ENCODE measurements at regions not wholly inside any gene's neighbourhood (a gene's known extent, or its start where the extent isn't known, plus 50 kb on each side); places are given as distances from the start of the nearest gene placed in this dataset.

DNA sequence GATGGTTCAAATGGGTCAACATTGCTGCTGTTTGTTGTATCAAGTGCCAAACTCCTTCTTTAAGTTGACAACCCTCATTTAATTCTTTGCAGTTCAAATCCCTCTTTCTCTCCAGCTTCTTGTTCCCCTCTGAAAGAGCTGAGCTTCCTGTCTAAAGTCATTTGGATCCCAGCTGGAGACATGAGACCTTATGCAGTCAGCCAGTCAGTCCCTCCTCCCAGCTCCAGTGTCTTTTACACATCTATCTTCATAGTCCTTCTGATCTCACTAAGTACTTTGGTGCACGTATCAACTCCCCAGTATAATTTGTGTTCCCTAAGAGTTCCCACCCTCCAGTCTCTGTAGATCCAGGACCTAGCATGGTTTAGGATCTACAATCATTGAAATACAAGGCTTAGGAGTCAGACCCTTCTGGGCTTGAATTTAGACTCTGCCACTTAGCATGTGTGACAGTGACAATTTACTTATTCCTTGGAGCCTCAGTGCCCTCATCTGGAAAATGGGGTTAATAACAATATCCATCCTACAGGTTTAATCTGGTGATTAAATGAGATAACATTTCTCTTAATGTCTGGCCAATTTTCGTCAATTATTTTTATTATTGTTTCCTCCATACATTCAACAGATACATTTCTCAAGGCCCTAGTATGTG, 102.8 kb upstream of the SEMA6D start:
- DNase-seq, result no peak

DNA sequence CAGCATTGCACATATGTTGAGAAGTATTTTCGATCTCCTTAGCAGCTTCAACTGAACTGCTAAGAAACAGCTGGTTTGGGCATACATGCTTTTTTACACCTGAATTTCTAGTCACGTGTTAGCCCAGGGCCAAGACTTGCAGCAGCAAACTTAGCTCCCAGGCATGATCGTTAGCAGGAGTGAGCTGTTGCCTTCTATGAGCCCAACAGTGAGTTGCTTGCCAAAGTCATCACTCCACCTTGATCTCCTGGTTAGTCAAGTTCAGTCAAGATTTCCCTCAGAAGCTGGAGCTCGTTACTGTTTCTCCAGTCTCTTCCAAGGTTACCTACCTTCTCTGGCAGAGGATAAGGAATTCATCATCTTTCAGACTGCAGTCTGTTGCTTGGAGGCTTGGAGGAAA, 100.4 kb upstream of the SEMA6D start:
- no peak for DNase-seq

GRCh38 chr15:47618241-47618640, 99.1 kb upstream of the SEMA6D start:
- no peak for DNase-seq

DNA sequence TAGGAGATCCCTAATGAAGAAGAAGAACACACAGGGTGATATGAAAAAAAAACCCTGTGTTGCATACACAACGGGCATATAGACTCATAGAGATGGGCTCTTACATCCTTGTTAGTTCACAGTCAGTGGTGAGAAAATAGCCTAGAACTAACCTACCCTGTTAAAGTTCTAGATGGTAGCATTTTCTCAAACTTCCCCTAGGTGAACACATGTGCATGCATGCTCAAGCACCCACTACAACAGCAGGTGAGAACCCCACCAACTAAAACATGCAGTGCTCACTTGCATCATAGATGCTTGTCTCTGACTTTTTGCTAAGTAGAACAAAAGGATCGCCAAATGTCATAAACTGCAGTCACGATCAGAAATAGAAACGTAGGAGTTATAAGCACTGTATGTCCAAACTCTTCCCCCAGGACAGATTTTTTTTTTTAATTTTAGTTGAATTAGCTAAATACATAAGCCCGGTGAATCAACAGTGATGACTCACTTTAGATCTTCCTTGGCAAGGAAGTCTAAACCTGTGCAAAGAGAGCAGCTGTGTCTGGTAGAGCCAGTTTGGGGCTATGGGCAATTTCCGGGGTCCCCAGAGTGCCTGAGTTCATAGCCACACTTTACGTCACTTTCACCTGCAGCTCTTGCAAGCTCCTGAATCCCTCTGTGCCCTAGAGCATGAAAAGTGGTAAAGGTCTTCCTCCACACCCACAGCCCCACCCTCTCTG, 96.2 kb upstream of the SEMA6D start:
- DNase-seq, result no peak

- DNase-seq, result no peak
Measured at GRCh38 chr15:47622055-47622454, 95.2 kb upstream of the SEMA6D start.

DNA sequence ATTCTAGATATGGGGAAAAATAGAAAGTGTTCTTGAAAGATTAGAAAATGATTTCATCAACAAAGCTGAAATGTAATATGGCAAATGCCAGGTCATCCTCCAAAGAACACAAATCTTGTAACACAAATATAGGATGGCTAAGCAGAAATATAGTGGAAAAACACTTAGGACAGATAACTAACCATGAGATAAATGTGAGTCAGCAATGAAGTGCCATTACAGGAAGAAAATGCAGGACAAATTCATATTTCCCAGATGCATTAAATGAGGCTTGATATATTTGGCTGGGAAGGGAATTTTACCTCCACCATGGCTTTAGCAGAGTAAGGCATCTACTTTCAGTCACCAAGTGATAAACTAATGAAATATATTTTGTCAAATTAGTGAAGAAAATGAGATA, 92.8 kb upstream of the SEMA6D start:
- DNase-seq, result no peak

DNA sequence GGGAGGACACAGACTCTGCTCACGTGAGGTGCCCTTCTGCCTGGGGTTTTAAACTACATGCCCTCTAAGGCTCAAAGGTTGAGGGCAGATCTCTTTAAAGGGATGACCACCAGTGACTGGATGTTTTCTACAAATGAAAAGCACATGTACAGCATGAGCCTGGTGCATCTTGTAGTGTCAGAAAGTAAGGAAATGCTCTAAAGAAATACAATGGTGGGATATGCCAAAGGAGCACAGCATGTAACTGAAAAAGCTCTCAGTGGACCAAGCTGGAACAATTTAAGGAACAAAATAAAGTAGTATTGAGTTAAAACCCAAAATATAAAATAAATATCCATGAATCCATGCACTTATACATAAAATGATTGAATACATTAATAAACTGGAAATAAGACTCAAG, 78.3 kb upstream of the SEMA6D start:
- DNase-seq, result no peak

DNA sequence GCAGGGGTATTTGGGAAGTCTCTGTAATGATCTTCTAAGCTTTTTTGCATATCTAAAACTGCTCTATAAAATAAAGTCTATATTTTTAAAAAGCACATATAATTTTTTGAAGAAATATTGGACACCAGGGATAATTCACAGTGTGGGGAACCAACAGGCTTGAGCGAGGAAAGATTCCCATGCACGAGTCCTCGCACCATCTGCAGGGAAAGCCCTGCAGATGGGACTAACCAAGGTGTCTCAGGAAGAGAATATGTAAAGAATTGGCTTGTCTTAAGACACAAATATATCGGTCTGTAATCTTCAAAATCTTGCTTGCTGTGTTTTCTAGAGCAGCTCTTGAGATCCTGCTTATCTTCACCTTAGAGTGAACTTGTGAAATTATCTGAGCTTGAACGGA, 77.2 kb upstream of the SEMA6D start:
- no peak for DNase-seq

DNA sequence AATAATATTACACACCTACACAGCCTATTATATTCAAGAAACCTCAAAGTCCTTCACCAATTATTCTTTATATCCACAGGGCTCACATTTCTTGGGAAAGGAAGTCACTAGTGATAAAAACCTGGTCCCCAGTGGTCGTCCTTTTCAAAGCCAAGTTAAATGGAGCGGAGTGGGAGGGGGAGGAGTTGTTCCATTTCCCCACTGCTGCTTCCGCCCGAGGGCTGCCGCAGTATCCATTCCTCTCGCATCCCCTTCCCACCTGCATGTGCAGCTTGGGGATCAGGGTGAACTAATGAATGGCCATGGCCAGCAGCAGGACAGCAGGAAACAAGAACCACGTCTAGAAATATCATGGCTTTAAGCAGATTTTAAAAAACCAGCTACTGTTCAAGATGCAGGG, 76.4 kb upstream of the SEMA6D start:
- no peak for DNase-seq

DNA sequence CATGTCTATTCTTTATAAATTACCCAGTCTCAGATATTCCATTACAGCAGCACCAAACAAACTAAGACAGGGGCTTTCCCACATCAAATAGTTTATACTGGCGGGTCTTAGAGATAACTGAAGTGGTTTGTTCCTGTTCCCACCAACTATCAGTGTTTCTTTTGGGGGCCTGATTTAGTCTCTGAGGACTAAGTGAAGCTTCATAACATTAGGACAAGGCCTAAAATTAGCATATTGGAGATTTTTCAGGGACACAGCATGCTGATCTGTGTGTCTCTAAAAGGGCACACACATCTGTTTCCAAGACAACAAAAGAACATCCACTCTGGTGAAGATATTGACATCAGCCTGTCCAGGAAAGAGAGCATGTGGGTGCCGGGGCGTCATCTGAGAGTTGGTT, 72.6 kb upstream of the SEMA6D start:
- no peak for DNase-seq

DNA sequence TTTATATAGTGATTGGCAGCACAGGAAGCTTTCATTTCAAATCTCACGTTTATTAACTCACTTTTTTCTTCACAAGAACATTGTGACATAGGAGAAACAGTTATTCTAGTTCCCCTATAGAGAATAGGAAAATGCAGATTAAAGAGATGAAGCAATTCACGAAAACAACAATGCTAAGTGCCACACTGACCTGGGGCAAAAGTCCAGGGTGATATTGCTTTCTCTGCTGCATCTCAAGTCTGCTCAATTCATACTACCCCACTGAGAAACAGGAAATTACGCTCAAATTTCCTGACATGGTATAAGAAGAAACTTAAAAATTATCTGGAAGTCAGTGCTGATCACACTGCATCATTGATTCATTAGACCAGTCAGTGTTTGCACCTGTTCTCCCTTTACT, 66.7 kb upstream of the SEMA6D start:
- no peak for DNase-seq

- no peak for DNase-seq
Measured at GRCh38 chr15:47652328-47652727, 65.0 kb upstream of the SEMA6D start.

DNA sequence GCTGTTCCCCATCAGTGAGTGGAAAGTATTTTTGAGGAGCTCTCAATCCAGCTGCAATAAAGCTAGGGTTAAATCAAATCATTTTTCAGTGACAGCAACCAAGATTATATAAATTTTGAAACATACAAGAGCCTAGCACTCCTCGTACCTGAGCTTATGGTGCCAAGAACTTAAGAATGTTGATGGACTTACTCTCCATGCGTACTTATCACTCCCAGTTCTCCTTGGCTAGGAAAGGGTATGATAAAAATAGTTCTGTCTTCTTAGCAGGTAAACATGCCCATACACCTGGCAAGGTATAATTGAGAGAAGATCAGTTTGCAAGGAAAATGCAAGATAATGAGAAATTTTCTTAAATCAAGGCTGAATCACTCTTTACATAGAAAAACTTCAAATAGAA, 64.5 kb upstream of the SEMA6D start:
- DNase-seq, result no peak

DNA sequence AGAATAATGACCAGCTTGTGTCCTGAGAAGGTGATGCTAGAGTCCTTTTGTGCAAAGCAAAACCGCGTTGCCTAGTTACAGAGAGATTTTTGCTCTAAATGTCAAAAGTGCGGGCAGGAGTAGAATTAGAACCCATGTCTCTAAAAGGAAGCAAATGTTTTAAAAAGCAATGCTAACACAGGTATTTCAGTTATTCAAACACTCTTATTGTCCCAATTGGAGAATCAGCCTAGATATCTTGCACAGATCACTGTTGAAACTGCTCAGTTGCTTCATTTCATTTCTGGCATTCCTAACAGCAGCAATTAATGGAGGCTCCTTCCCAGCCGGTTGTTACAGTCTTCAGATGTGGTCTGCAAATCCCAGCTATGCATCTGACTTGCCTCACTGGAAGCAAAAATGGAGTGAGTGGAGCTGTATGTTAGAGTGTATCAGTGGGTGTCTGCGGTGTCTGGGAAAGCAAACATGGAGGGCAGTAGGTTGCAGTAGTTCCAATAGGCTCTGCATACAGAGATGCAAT, 55.6 kb upstream of the SEMA6D start:
- DNase-seq, result no peak

GRCh38 chr15:47663101-47663500, 54.2 kb upstream of the SEMA6D start:
- no peak for DNase-seq
